ENCODE measurements at regions not wholly inside any gene's neighbourhood (a gene's known extent, or its start where the extent isn't known, plus 50 kb on each side); places are given as distances from the start of the nearest gene placed in this dataset.

GRCh38 chr13:105530468-105530867 is 1005.0 kb downstream of the EFNB2 start:
- DNase-seq (ENCODE audit: low read depth in 2 of 2), result no peak

DNA sequence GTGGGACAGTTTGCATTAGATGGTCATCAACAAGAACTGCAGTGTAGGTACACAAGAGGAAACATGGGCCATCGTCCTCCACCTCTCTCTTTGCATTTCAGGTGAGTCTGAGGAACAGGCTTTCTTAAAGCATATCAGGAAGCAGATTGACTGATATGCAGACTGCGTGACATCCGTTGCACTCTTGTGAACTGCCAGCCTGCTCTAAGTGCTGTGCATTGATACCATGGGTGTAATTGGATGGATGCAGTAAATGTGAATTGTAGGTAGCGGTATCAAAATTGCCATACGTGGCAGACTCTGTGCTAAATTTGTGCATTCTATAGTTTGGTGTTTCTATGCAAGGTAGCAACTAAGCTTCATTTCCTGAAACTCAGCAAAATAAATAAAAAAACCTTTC is 1008.3 kb downstream of the EFNB2 start:
- DNase-seq (ENCODE audit: low read depth in 2 of 2), result no peak

GRCh38 chr13:105519771-105520170 is 1015.7 kb downstream of the EFNB2 start:
- no peak for DNase-seq (ENCODE audit: low read depth in 2 of 2)

DNA sequence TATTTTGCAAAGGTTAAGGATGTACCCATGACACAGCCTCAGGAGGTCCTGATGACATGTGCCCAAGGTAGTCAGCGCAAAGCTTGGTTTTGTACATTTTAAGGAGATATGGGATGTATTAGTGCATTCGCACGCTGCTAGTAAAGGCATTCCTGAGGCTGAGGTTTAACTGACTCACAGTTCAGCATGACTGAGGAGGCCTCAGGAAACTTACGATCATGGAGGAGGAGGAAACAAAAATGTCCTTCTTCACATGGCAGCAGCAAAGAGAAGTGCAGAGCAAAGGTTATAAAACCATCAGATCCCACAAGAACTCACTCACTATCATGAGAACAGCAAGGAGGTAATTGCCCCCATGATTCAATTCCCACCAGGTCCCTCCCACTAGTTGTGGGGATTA is 1017.4 kb downstream of the EFNB2 start:
- DNase-seq (ENCODE audit: low read depth in 2 of 2), result no peak

- DNase-seq (ENCODE audit: low read depth in 2 of 2), result no peak
Measured at GRCh38 chr13:105514401-105514800, 1021.1 kb downstream of the EFNB2 start.

- no peak for DNase-seq (ENCODE audit: low read depth in 2 of 2)
Measured at GRCh38 chr13:105513448-105513847, 1022.0 kb downstream of the EFNB2 start.

- no peak for DNase-seq (ENCODE audit: low read depth in 2 of 2)
Measured at GRCh38 chr13:105509981-105510762, 1025.3 kb downstream of the EFNB2 start.

DNA sequence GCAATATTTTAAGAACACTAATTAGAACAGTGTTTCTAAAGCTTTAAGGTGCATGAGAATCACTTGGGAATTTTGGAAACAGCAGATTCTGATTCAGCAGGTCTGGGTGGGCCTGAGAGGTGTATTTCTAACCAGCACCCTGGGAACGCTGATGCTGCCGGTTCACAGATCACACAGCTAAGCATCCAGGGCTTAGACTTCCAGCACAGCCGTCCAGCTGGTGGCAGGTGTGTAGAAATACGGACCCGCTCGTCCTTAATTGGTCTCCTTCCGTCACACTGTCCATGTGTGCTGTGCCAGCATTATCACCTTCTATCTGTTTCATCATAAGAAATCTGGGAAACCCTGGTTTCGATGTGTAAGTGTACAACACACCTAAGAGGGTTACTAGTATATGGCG is 1029.0 kb downstream of the EFNB2 start:
- no peak for DNase-seq (ENCODE audit: low read depth in 2 of 2)

DNA sequence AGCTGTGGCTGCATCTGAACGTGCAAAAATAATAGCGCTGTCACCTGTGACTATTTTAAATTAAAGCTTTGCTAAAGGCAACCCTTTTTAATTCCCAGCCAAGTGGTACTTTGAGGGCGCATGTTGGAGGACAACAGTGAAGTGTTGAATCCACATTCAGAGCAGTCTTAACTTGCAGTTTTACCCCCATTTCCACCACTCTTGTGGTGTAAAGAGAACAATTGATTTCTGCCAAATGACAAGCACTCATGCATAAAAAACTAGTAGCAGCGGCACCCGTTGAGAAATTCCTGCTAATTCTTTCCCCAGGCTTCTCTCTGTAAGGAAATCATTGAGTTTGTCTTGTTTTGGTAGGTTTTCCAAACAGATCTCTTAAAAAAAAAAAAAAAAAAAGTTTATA is 1033.3 kb downstream of the EFNB2 start:
- DNase-seq (ENCODE audit: low read depth in 2 of 2), result no peak

DNA sequence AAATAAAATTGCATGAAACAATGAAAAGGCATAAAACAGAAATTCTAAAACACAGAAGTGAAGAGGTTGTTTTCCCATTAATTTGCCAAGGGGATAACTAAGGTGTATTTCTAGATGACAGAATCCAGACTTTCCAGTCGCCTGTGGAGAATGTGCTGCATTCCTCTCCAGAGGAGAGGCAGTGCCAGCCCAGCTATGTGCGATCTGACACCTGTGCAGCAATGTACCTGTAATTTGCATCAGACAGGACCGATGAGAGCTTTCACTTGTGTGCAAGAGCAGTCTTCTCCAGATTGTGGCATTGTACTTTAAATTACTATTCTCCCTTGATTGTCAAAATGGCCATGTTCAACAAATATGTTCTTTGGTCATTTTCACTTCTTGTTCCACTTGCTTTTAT is 1037.9 kb downstream of the EFNB2 start:
- no peak for DNase-seq (ENCODE audit: low read depth in 2 of 2)

DNA sequence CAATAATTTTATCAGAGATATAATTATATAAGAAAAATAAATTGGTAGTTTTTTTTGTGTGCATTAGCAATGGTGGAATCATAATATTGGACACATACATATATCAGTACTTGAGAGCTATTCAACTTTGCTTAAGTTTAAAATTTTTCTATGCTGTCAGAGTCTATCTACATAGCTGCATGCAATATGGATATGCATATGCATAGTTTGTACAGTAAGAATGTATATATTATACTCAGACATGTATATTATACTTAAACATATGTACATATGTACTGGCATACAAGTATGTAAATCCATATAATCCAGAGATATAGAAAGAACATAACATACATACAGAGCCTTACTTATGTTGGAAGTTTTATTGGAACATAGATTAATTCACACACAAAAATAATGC is 1043.2 kb downstream of the EFNB2 start:
- DNase-seq (ENCODE audit: low read depth in 2 of 2), result no peak

DNA sequence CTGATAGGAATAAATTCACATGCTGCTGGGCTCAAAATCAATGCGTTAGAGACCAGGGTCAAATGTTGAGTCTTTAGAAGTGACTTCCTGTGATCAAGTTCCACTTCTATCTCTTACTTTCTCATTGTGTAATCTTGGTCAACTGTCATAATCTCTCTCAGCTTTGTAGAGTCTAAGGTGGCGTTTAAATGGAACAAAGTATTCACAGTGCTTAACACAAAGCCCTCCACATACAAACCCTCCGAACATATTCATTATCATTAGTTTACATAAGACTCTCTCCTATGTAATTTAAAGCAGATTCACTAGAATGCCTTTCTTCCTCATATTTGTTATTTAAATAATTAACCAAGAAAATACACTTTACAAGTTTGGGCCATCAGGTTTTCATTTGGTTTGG is 1044.1 kb downstream of the EFNB2 start:
- DNase-seq (ENCODE audit: low read depth in 2 of 2), result no peak

GRCh38 chr13:105485081-105485480 is 1050.4 kb downstream of the EFNB2 start:
- no peak for DNase-seq (ENCODE audit: low read depth in 2 of 2)

DNA sequence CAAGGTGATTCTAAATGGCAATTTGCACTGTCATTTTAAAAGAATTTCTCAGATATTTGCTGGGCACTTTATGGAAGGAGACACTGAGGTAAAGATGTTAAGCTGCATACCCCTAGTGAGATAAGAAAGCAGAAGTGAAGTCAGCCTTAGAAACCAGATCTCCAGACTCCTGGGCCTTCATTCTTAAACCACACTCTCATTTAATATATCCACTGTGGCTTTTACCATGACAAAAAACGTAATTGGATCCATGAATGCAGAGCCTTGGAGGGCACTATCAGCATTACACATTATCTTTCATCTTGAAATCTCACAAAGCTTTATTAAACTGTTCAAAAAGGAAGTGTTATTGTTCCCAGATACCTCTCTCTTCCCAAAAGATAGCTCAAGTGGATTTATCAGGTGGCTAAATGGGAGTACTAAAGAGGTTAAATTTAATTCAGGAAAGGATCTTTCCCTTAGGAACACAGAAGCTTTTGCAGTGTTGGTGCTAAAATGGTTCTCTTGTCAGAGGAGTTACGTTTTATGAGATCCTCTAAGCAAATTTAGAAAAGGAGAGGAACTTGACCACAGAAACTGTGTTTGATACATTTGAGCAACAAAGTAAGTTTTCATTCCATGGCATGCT is 1060.4 kb downstream of the EFNB2 start:
- DNase-seq (ENCODE audit: low read depth in 2 of 2), result no peak

DNA sequence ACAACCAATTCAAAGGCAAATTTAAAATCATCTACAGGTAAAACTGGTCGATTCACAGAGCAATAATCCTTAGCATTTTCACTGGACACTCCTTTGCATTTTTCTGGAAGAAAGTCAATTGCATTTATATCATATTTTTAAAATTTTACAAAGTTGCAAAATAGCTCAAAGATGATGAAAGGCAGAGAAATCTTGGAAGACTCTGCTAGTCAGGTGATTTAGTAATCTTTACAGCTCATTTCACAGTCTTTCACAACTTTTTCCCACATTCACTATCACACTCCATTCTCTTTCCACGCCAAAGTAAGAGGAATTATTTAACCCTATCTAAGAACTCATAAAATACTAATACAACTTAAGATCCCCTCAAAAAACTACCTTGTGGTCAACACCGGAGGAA is 1063.8 kb downstream of the EFNB2 start:
- no peak for DNase-seq (ENCODE audit: low read depth in 2 of 2)

DNA sequence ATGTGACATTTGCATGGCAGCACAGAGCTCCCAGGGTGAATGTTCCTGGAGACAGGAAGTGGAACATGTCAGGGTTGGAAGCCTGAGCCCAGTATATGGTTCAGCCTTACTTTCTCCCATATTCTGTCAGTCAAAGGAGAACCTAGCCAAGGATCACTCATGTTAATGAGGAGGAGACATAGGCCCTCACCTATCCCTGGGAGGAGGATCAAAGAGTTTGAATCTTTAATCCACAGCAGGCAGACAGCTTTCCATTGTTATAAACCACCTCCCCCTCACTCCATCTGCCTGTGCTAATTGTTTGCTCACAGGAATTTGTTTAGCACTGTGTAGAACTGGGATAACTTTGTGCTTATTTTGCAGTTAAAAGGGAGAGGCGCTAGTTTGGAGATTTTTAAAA is 1069.1 kb downstream of the EFNB2 start:
- DNase-seq (ENCODE audit: low read depth in 2 of 2), result no peak

DNA sequence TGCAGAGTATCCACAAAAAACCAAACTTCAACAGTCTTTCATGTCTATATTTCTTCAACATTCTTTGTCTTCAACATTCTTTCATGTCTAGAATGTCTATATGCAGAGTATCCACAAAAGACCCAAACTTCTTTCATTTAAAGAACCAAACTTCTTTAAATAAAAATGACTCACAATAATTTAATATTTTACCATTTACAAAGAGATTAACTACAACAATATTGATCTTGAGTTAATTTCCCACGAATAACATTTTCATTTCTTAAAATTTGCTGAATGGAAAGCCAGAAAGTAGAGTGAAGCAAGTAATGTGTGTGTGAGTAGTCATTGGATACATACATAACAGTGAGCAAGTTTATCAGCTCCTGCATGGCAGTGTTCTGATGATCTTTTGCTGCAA is 1069.7 kb downstream of the EFNB2 start, which contains the start of gene DAOA:
Gene DAOA (plus strand): TSS at position 301 of the 400 bp plus-strand sequence.
- DNase-seq (ENCODE audit: low read depth in 2 of 2), result no peak

- no peak for DNase-seq (ENCODE audit: low read depth in 2 of 2)
Measured at GRCh38 chr13:105465251-105465650, 1070.2 kb downstream of the EFNB2 start.

- no peak for DNase-seq (ENCODE audit: low read depth in 2 of 2)
Measured at GRCh38 chr13:105464249-105464648, 1071.2 kb downstream of the EFNB2 start.

DNA sequence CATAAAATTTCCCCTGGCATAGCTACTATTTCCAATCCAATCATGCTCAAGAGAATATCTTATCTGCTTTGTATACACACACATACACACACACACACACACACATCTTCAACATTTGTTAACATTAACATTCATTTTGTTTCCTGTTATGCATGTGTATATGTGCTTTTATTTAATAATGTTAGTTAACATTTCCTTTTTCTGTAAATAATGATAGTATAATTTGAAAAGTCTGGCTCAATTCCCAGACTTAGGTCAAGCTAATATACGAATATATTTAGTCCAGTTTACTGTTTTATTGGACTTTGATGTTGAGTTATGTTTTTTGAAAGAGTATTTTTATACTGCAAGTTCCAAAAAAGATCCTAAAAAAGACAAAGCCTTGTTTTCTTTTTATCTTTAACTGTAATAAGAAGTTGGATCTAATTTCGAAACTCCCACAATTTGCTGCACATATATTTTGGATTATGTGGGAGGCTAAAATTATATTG is 1072.4 kb downstream of the EFNB2 start:
- DNase-seq (ENCODE audit: low read depth in 2 of 2), result no peak

DNA sequence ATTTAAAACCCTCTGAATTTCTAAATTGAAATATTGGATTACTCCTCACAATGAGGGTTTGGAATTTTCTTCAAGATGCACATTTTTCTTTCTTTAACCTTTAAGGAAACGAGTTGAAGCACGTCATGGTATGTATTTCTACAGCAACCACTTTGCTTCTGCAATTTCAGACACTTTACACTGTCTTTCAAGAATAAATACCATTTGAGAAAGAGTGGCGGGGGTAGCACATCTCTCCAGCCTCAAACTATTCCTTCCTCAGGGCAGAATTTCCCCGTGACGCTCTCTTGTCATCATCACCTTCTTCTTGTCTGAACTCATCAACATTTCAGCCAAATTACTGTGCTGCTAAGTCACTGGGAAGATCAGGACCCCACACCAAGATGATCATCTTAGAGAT is 1073.4 kb downstream of the EFNB2 start:
- no peak for DNase-seq (ENCODE audit: low read depth in 2 of 2)

DNA sequence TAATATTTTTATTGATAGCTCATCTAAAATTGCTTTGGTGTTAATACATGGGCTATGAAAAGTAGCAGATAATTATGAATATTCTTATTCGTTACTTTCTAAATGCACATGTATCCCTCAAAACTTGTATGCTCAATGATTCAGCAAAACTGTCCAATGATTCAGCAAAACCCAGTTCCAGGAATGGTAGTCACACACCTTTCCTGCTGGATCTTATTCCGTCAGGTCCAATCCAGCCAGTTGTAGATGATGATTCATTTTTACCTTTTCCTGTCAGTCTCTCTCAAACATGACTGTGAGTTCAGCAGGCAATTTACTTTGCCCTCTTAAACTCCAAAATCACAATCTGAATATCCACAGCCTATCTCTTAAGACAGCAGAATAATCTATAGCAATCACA is 1082.6 kb downstream of the EFNB2 start:
- no peak for DNase-seq (ENCODE audit: low read depth in 2 of 2)

DNA sequence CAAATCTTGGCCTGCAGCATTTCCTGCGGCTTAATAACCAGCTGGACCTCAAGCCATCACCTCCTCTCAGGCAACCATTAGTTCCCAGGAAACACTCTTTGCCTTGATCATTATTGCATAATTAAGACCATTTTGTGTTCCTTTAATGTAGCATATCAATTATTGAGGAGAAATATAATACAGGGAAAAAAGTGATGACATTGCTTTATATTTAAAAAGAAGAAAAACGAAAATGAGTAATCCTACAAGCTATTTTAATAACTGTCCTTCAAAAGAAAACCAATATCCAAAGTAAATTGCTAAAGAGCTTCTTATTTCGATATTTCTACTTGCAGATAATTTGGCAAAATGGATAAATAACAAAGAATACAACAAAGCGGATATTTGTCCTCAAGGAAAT is 1084.7 kb downstream of the EFNB2 start:
- DNase-seq (ENCODE audit: low read depth in 2 of 2), result no peak
